Stomach (tissue), 8 donors: ENCODE measurements at regions not wholly inside any gene's neighbourhood (a gene's known extent, or its start where the extent isn't known, plus 50 kb on each side); places are given as distances from the start of the nearest gene placed in this dataset.

Experiments
- DNase-seq, 2 donors: peaks; one replicate each; pipeline versions ENCODE4 v3.0.0 to v3.0.0-alpha.2; 2013 to 2019
- H3K27ac ChIP-seq, 5 donors: fragments of 200-600 bp in 4 of 5; sonication (generic) in 4 of 5; one replicate each; pipeline ENCODE4 v1.5.1; 2013 to 2019; ENCODE audit warnings: mild to moderate bottlenecking in 1 of 5, moderate library complexity in 1 of 5
- H3K27me3 ChIP-seq, 3 donors: fragments of 200-600 bp; sonication (generic); one replicate each; pipeline ENCODE4 v1.5.1; 2017 to 2019; ENCODE audit warnings: mixed run types in 1 of 3
- H3K36me3 ChIP-seq, 4 donors: fragments of 200-600 bp; sonication (generic); 1 replicate in 3 of 4; 2 replicates in 1 of 4; pipeline ENCODE4 v1.5.1; 2016 to 2019
- H3K4me1 ChIP-seq, 4 donors: fragments of 200-600 bp; sonication (generic); one replicate each; pipeline ENCODE4 v1.5.1; 2016 to 2019
- H3K4me3 ChIP-seq, 4 donors: fragments of 200-600 bp; sonication (generic) in 3 of 4; one replicate each; pipeline ENCODE4 v1.5.1; 2016 to 2019; ENCODE audit warnings: mild to moderate bottlenecking in 1 of 4
- H3K9me3 ChIP-seq, 4 donors: fragments of 200-600 bp; sonication (generic); one replicate each; pipeline ENCODE4 v1.5.1; 2016 to 2019
- EP300 ChIP-seq: sonication (generic); formaldehyde crosslinking; IDR thresholded peaks from one replicate; pipeline ENCODE4 v1.6.1; 2017; ENCODE audit warnings: antibody characterized with exemption
- POLR2A ChIP-seq, 4 donors: fragments of 450-650 bp; IDR thresholded peaks; one replicate each; pipeline ENCODE4 v1.6.1; 2016; ENCODE audit warnings: antibody characterized with exemption in 4 of 4, control low read depth in 2 of 4, mild to moderate bottlenecking in 1 of 4, moderate library complexity in 1 of 4
- POLR2AphosphoS5 ChIP-seq, 3 donors: sonication (generic); formaldehyde crosslinking; IDR thresholded peaks; one replicate each; pipeline ENCODE4 v1.6.1; 2016; ENCODE audit warnings: antibody characterized with exemption in 3 of 3
- WGBS, 5 donors: extraction: QIAGEN DNeasy Blood & Tissue Kit in 3 of 5; methylation state at CpG; one replicate each; pipeline versions ENCODE4 v1.1.5 to v1.1.7; 2013 to 2018; 5-methylcytosine and 5-hydroxymethylcytosine counted together
- intact Hi-C: fragments of 100-400 bp; cut with DNase I; formaldehyde crosslinking; loops from one replicate; pipeline ENCODE4 v1.15.1; 2023; ENCODE audit warnings: low total_unique reads
- TF ChIP-seq, protein P1 (sequence below), 7 experiments: fragments of 450-650 bp in 4 of 7; fragments of 200-600 bp in 3 of 7; sonication (generic) in 3 of 7; IDR thresholded peaks; one replicate each; pipeline ENCODE4 v1.5.1; 2016 to 2019; ENCODE audit warnings: antibody characterized with exemption in 7 of 7, control low read depth in 2 of 7, mild to moderate bottlenecking in 1 of 7
- donor health status: healthy with polysubstance abuse.
- donor health status: Bipolar disorder and iron deficiency.
- donor health status: healthy.

GRCh38 chr10:111486346-111486745 is 409.5 kb downstream of the ADRA2A start:
- peaks cover 12 to 38% (median 30%) of the 10 kb centered on the region in 4 donors for H3K9me3 ChIP-seq
- no peaks in the 10 kb centered on the region for H3K36me3 ChIP-seq
- no peak for TF ChIP-seq EP300
- no peak for TF ChIP-seq POLR2A (IDR thresholded peaks at IDR 0.05)
- no peak for TF ChIP-seq POLR2AphosphoS5 (IDR thresholded peaks at IDR 0.05)
- no peaks in the 10 kb centered on the region for H3K27me3 ChIP-seq
- 61 to 88% (median 76%) methylated on average over 1 of the region's 1 CpG for WGBS, 5 donors
- H3K4me3 ChIP-seq: no peak overlapping the region
- H3K27ac ChIP-seq: no peak overlapping the region
- intact Hi-C loops: no loop called here
- H3K4me1 ChIP-seq: no peaks in the 10 kb centered on the region
- no peak for DNase-seq

GRCh38 chr10:111488668-111489067 is 411.8 kb downstream of the ADRA2A start:
- intact Hi-C loops: no loop called here
- H3K4me1 ChIP-seq: no peaks in the 10 kb centered on the region
- peaks cover 12 to 58% (median 38%) of the 10 kb centered on the region in 4 donors for H3K9me3 ChIP-seq
- DNase-seq: no peak
- 12 to 22% (median 20%) methylated on average over 2 of the region's 2 CpGs for WGBS, 5 donors
- no peak overlapping the region for H3K4me3 ChIP-seq
- TF ChIP-seq POLR2A (IDR thresholded peaks at IDR 0.05) (no peak), EP300 (no peak), POLR2AphosphoS5 (IDR thresholded peaks at IDR 0.05) (no peak)
- TF ChIP-seq, protein P1, sequence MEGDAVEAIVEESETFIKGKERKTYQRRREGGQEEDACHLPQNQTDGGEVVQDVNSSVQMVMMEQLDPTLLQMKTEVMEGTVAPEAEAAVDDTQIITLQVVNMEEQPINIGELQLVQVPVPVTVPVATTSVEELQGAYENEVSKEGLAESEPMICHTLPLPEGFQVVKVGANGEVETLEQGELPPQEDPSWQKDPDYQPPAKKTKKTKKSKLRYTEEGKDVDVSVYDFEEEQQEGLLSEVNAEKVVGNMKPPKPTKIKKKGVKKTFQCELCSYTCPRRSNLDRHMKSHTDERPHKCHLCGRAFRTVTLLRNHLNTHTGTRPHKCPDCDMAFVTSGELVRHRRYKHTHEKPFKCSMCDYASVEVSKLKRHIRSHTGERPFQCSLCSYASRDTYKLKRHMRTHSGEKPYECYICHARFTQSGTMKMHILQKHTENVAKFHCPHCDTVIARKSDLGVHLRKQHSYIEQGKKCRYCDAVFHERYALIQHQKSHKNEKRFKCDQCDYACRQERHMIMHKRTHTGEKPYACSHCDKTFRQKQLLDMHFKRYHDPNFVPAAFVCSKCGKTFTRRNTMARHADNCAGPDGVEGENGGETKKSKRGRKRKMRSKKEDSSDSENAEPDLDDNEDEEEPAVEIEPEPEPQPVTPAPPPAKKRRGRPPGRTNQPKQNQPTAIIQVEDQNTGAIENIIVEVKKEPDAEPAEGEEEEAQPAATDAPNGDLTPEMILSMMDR (IDR thresholded peaks at IDR 0.05): no peak
- no peaks in the 10 kb centered on the region for H3K27me3 ChIP-seq
- no peaks in the 10 kb centered on the region for H3K36me3 ChIP-seq
- no peak overlapping the region for H3K27ac ChIP-seq

DNA sequence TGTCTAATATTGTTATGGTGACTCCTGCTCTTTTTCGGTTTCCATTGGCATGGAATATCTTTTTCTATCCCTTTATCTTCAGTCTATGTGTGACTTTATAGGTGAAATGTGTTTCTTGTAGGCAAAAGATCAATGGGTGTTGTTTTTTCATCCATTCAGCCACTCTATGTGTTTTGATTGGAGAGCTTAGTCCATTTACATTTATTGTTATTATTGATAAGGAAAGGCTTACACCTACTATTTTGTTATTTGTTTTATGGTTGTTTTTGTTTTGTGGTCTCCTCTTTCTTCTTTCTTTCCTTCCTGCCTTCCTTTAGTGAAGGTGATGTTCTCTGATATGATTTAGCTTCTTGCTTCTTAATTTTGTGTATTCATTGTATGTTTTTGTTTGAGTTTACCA is 414.3 kb downstream of the ADRA2A start:
- TF ChIP-seq EP300 (no peak), POLR2AphosphoS5 (IDR thresholded peaks at IDR 0.05) (no peak), POLR2A (IDR thresholded peaks at IDR 0.05) (no peak)
- TF ChIP-seq, protein P1 (IDR thresholded peaks at IDR 0.05): no peak
- WGBS, 5 donors: 57 to 63% (median 60%) methylated on average over 1 of the region's 1 CpG
- intact Hi-C loops: no loop called here

GRCh38 chr10:111493024-111493625 is 416.3 kb downstream of the ADRA2A start:
- Histone ChIP-seq H3K27me3 (no peaks in the 10 kb centered on the region), H3K36me3 (no peaks in the 10 kb centered on the region), H3K4me1 (no peaks in the 10 kb centered on the region), H3K27ac (no peak overlapping the region), H3K9me3 (peaks cover 11 to 52% (median 38%) of the 10 kb centered on the region in 4 donors), H3K4me3 (no peak overlapping the region)
- 59 to 76% (median 67%) methylated on average over 2 of the region's 2 CpGs for WGBS, 5 donors
- no peak for TF ChIP-seq POLR2AphosphoS5 (IDR thresholded peaks at IDR 0.05)
- TF ChIP-seq, protein P1 (IDR thresholded peaks at IDR 0.05): no peak
- no peak for TF ChIP-seq EP300
- no peak for TF ChIP-seq POLR2A (IDR thresholded peaks at IDR 0.05)
- no peak for DNase-seq
- intact Hi-C loops: no loop called here

More for the DNA sequence above, 414.3 kb downstream of the ADRA2A start:
- Histone ChIP-seq H3K9me3 (peaks cover 12 to 59% (median 41%) of the 10 kb centered on the region in 4 donors), H3K27me3 (no peaks in the 10 kb centered on the region), H3K4me1 (no peaks in the 10 kb centered on the region), H3K36me3 (no peaks in the 10 kb centered on the region), H3K27ac (no peak overlapping the region), H3K4me3 (no peak overlapping the region)
- DNase-seq: no peak

DNA sequence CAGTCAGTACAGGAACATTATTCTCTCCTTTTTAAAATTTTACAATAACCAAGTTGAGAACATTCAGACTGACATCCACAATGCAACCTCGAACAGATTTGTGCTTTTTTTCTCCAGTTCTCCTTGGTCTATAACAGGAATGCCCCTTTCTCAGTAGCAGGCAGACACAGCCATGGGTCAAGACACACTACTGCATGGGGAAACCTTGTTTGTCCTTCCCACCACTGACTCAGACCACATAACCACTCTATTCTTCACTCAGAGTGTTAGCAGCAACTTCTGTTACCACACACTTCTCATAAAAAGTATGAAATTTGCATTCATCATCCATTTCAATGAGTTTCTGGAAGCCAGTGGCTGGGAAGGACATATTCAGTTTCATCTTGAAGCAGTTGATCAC is 421.7 kb downstream of the ADRA2A start:
- no peaks in the 10 kb centered on the region for H3K36me3 ChIP-seq
- WGBS, 5 donors: 38 to 46% (median 41%) methylated on average over 1 of the region's 1 CpG
- peaks cover 0 to 8% (median 1%) of the 10 kb centered on the region in 4 donors for H3K9me3 ChIP-seq
- H3K4me1 ChIP-seq: no peaks in the 10 kb centered on the region
- H3K27me3 ChIP-seq: no peaks in the 10 kb centered on the region
- H3K27ac ChIP-seq: no peak overlapping the region
- DNase-seq: no peak
- H3K4me3 ChIP-seq: no peak overlapping the region
- intact Hi-C loops: no loop called here
- TF ChIP-seq, protein P1 (IDR thresholded peaks at IDR 0.05): no peak
- TF ChIP-seq EP300 (no peak), POLR2AphosphoS5 (IDR thresholded peaks at IDR 0.05) (no peak), POLR2A (IDR thresholded peaks at IDR 0.05) (no peak)
